Progenitor cell of endocrine pancreas (in vitro differentiated cells): ENCODE measurements at regions not wholly inside any gene's neighbourhood (a gene's known extent, or its start where the extent isn't known, plus 50 kb on each side); places are given as distances from the start of the nearest gene placed in this dataset.

Source experiments
- DNase-seq: peaks from one replicate; pipeline ENCODE4 v3.0.0; 2021; ENCODE audit warnings: low spot score; ENCODE audit not compliant: unreplicated experiment
- H3K27ac Mint-ChIP-seq: 2 replicates; pipeline ENCODE4 v1.8.0; 2021; ENCODE audit warnings: mild to moderate bottlenecking, moderate library complexity, mixed read lengths
- H3K27me3 Mint-ChIP-seq: 2 replicates; pipeline ENCODE4 v1.8.0; 2021; ENCODE audit warnings: mixed read lengths
- H3K36me3 Mint-ChIP-seq: 2 replicates; pipeline ENCODE4 v1.8.0; 2022; ENCODE audit warnings: mixed read lengths; ENCODE audit not compliant: insufficient read depth
- H3K4me1 Mint-ChIP-seq: 2 replicates; pipeline ENCODE4 v1.8.0; 2021; ENCODE audit warnings: low read depth, mixed read lengths
- H3K4me3 Mint-ChIP-seq: 2 replicates; pipeline ENCODE4 v1.8.0; 2021; ENCODE audit warnings: low read depth, mild to moderate bottlenecking, moderate library complexity, mixed read lengths
- H3K9me3 Mint-ChIP-seq: 2 replicates; pipeline ENCODE4 v1.8.0; 2021; ENCODE audit warnings: low read depth, mixed read lengths
- CTCF ChIP-seq: fragments of 200-600 bp; sonication (generic); IDR thresholded peaks from one replicate; pipeline ENCODE4 v1.5.0; 2021; ENCODE audit warnings: antibody characterized with exemption, mild to moderate bottlenecking; ENCODE audit not compliant: unreplicated experiment

- Mint-ChIP-seq H3K4me3 (no peak overlapping the region), H3K9me3 (no peaks in the 10 kb centered on the region), H3K36me3 (no peaks in the 10 kb centered on the region), H3K27me3 (peaks cover 5% of the 10 kb centered on the region), H3K4me1 (no peaks in the 10 kb centered on the region), H3K27ac (no peak overlapping the region)
- no peak for DNase-seq
- no peak for TF ChIP-seq CTCF
Measured at GRCh38 chr9:109894473-109894872, 114.5 kb downstream of the PALM2AKAP2 start.

- H3K9me3 Mint-ChIP-seq = no peaks in the 10 kb centered on the region
- no peak for DNase-seq
- H3K36me3 Mint-ChIP-seq = no peaks in the 10 kb centered on the region
- peaks cover 5% of the 10 kb centered on the region for H3K27me3 Mint-ChIP-seq
- H3K27ac Mint-ChIP-seq = no peak overlapping the region
- H3K4me1 Mint-ChIP-seq = no peaks in the 10 kb centered on the region
- H3K4me3 Mint-ChIP-seq = no peak overlapping the region
- no peak for TF ChIP-seq CTCF
Measured at GRCh38 chr9:109894921-109895758, 115.1 kb downstream of the PALM2AKAP2 start.

GRCh38 chr9:109901201-109901600 is 121.2 kb downstream of the PALM2AKAP2 start:
- Mint-ChIP-seq H3K4me1 (no peaks in the 10 kb centered on the region), H3K4me3 (no peak overlapping the region), H3K27ac (no peak overlapping the region), H3K9me3 (no peaks in the 10 kb centered on the region), H3K36me3 (no peaks in the 10 kb centered on the region), H3K27me3 (peaks cover 3% of the 10 kb centered on the region)
- TF ChIP-seq CTCF = no peak
- DNase-seq = no peak

- H3K4me1 Mint-ChIP-seq = peaks cover 8% of the 10 kb centered on the region
- no peaks in the 10 kb centered on the region for H3K9me3 Mint-ChIP-seq
- peak; percentile 37 for DNase-seq
- no peak overlapping the region for H3K4me3 Mint-ChIP-seq
- H3K27me3 Mint-ChIP-seq = peaks cover 1% of the 10 kb centered on the region
- no peak overlapping the region for H3K27ac Mint-ChIP-seq
- H3K36me3 Mint-ChIP-seq = no peaks in the 10 kb centered on the region
- peak; percentile 86 for TF ChIP-seq CTCF
Measured at GRCh38 chr9:109903515-109904138, 123.6 kb downstream of the PALM2AKAP2 start.

GRCh38 chr9:109904666-109905065 is 124.7 kb downstream of the PALM2AKAP2 start:
- H3K9me3 Mint-ChIP-seq = no peaks in the 10 kb centered on the region
- no peaks in the 10 kb centered on the region for H3K27me3 Mint-ChIP-seq
- TF ChIP-seq CTCF = no peak
- H3K36me3 Mint-ChIP-seq = no peaks in the 10 kb centered on the region
- no peak for DNase-seq
- H3K4me3 Mint-ChIP-seq = no peak overlapping the region
- H3K4me1 Mint-ChIP-seq = peaks cover 8% of the 10 kb centered on the region
- H3K27ac Mint-ChIP-seq = no peak overlapping the region
